Mesendoderm (in vitro differentiated cells): ENCODE measurements at regions not wholly inside any gene's neighbourhood (a gene's known extent, or its start where the extent isn't known, plus 50 kb on each side); places are given as distances from the start of the nearest gene placed in this dataset.
"Not testable (repeated sequence)": the region's sequence is repeated elsewhere in the genome, so short reads cannot be mapped to it uniquely, and the experiment has no call there.

Experiments
- DNase-seq: peaks from one replicate; pipeline ENCODE4 v3.0.0; 2013
- H2AK5ac ChIP-seq: 2 replicates; pipeline ENCODE4 v1.6.1; 2013; ENCODE audit warnings: low read length, inconsistent platforms
- H2BK120ac ChIP-seq: 2 replicates; pipeline ENCODE4 v1.6.1; 2013; ENCODE audit warnings: low read depth, mild to moderate bottlenecking, low read length, moderate library complexity, mixed read lengths
- H2BK15ac ChIP-seq: replicated peaks from 2 replicates; pipeline ENCODE4 v1.6.1; 2013; ENCODE audit warnings: low read depth, mild to moderate bottlenecking, moderate library complexity
- H2BK5ac ChIP-seq: 2 replicates; pipeline ENCODE4 v1.6.1; 2013; ENCODE audit warnings: low read length, inconsistent platforms
- H3K18ac ChIP-seq: 2 replicates; pipeline ENCODE4 v1.6.1; 2013; ENCODE audit warnings: mild to moderate bottlenecking, low read length, mixed read lengths
- H3K23ac ChIP-seq: one replicate; pipeline ENCODE4 v1.6.1; 2013; ENCODE audit warnings: low read length
- H3K27ac ChIP-seq: 2 replicates; pipeline ENCODE4 v1.5.1; 2013; ENCODE audit warnings: low read depth, mild to moderate bottlenecking, inconsistent platforms, low read length, moderate library complexity
- H3K27me3 ChIP-seq: 2 replicates; pipeline ENCODE4 v1.6.1; 2013; ENCODE audit warnings: low read length, control low read depth, mild to moderate bottlenecking, inconsistent platforms; ENCODE audit not compliant: insufficient read depth, poor library complexity
- H3K36me3 ChIP-seq: 2 replicates; pipeline ENCODE4 v1.6.1; 2013; ENCODE audit warnings: low read length, inconsistent platforms; ENCODE audit not compliant: control insufficient read depth, insufficient read depth
- H3K4ac ChIP-seq: one replicate; pipeline ENCODE4 v1.6.1; 2013; ENCODE audit warnings: low read depth, mild to moderate bottlenecking, low read length, moderate library complexity
- H3K4me1 ChIP-seq: 2 replicates; pipeline ENCODE4 v1.6.1; 2013; ENCODE audit warnings: low read depth, low read length, inconsistent platforms; ENCODE audit not compliant: control insufficient read depth
- H3K4me2 ChIP-seq: 2 replicates; pipeline ENCODE4 v1.6.1; 2013; ENCODE audit warnings: low read length
- H3K4me3 ChIP-seq: 2 replicates; pipeline ENCODE4 v1.5.1; 2013; ENCODE audit warnings: mild to moderate bottlenecking, low read length
- H3K56ac ChIP-seq: one replicate; pipeline ENCODE4 v1.6.1; 2013; ENCODE audit warnings: low read length
- H3K79me1 ChIP-seq: 2 replicates; pipeline ENCODE4 v1.6.1; 2013; ENCODE audit warnings: low read length, inconsistent platforms
- H3K79me2 ChIP-seq: 2 replicates; pipeline ENCODE4 v1.6.1; 2013; ENCODE audit warnings: mild to moderate bottlenecking, low read length; ENCODE audit not compliant: control insufficient read depth, insufficient read depth
- H3K9ac ChIP-seq: 2 replicates; pipeline ENCODE4 v1.6.1; 2013; ENCODE audit warnings: low read length, inconsistent platforms
- H4K5ac ChIP-seq: one replicate; pipeline ENCODE4 v1.6.1; 2013; ENCODE audit warnings: low read length
- H4K8ac ChIP-seq: one replicate; pipeline ENCODE4 v1.6.1; 2013; ENCODE audit warnings: low read depth, mild to moderate bottlenecking, control low read depth, low read length, moderate library complexity
- WGBS: extraction: QIAGEN DNeasy Blood & Tissue Kit; methylation state at CpG from one replicate; pipeline ENCODE4 v1.1.7; 2013; ENCODE audit warnings: low lambda C conversion rate, missing lambda C conversion rate; ENCODE audit not compliant: insufficient coverage; ENCODE audit errors: extremely low coverage; 5-methylcytosine and 5-hydroxymethylcytosine counted together

DNA sequence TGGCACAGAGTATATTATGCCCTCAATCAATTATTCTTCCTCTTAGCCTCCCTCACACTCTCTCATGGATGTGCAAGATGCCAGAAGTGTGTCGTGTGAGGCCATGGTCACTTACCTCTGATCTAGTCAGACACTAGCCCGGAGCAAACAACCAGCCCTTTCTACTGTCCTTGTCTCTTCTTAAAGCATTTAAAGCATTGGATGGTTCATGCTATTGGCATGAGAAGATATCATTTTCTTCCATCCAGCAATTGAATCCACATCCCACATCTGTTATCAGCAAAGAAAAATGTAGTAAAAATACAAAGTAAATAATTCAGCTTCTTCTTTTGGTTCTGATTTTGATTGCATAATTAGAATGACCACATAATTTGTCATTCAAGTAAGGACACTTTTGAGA lies 267.2 kb upstream of the ACO1 start:
- Histone ChIP-seq H3K9ac (no peak overlapping the region), H3K4me2 (no peak overlapping the region), H3K79me2 (no peaks in the 10 kb centered on the region), H2BK120ac (no peak overlapping the region), H3K36me3 (no peaks in the 10 kb centered on the region), H4K8ac (no peak overlapping the region), H2BK5ac (no peak overlapping the region), H3K4me1 (no peaks in the 10 kb centered on the region), H3K18ac (no peak overlapping the region), H3K4me3 (no peak overlapping the region), H2AK5ac (no peak overlapping the region), H2BK15ac (no peak overlapping the region), H3K79me1 (no peaks in the 10 kb centered on the region), H3K56ac (no peak overlapping the region), H3K27ac (no peak overlapping the region), H4K5ac (no peak overlapping the region), H3K27me3 (no peaks in the 10 kb centered on the region), H3K23ac (no peak overlapping the region), H3K4ac (no peak overlapping the region)
- no CpG with 5 or more reads among the region's 2 CpGs for WGBS
- no peak for DNase-seq

DNA sequence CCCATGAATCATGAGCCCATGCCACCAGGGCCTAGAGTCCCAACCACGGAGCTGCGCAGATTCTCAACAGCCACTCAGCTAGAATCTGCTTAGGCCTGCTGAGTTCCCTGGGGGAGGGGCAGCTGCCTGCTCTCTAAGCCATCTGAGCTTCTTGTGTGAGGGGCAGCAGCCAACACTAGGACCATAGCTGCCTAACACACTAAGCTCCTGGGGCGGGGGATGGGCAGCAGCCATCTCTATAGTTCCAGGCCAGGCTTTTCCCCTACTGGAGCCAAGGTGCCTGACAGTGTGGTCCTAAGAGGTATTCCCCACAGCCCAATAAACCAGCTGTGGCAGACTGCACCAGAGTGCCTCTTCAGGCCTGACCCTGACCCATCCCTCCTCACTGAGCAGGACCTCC lies 255.9 kb upstream of the ACO1 start:
- Histone ChIP-seq H2BK120ac (no peak overlapping the region), H2AK5ac (no peak overlapping the region), H2BK5ac (no peak overlapping the region), H4K5ac (no peak overlapping the region), H3K9ac (no peak overlapping the region), H4K8ac (no peak overlapping the region), H3K4me3 (no peak overlapping the region), H2BK15ac (no peak overlapping the region), H3K36me3 (no peaks in the 10 kb centered on the region), H3K4ac (no peak overlapping the region), H3K23ac (no peak overlapping the region), H3K4me1 (no peaks in the 10 kb centered on the region), H3K56ac (no peak overlapping the region), H3K79me1 (no peaks in the 10 kb centered on the region), H3K18ac (no peak overlapping the region), H3K27me3 (no peaks in the 10 kb centered on the region), H3K27ac (no peak overlapping the region), H3K4me2 (no peak overlapping the region), H3K79me2 (no peaks in the 10 kb centered on the region)
- WGBS, result no CpG with 5 or more reads among the region's 3 CpGs
- peak; percentile 32 for DNase-seq

DNA sequence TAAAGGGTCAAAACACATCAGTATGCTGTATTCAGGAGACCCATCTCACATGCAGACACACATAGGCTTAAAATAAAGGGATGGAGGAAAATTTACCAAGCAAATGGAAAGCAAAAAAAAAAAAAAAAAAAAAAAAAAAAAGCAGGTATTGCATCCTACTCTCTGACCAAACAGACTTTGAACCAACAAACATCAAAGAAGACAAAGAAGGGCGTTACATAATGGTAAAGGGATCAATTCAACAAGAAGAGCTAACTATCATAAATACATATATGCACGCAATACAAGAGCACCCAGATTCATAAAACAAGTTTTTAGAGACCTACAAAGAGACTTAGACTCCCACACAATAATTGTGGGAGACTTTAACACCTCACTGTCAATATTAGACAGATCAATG lies 253.7 kb upstream of the ACO1 start:
- H3K4me2 ChIP-seq, H2AK5ac ChIP-seq, DNase-seq, H3K9ac ChIP-seq, H3K23ac ChIP-seq, H3K4me3 ChIP-seq, H3K4me1 ChIP-seq, H3K56ac ChIP-seq, H3K36me3 ChIP-seq, H3K79me2 ChIP-seq, H2BK5ac ChIP-seq, H3K79me1 ChIP-seq, H4K5ac ChIP-seq, H3K27ac ChIP-seq, H4K8ac ChIP-seq, H3K27me3 ChIP-seq, H3K18ac ChIP-seq, H3K4ac ChIP-seq, H2BK120ac ChIP-seq, H2BK15ac ChIP-seq: not testable (repeated sequence)
- no CpG with 5 or more reads among the region's 2 CpGs for whole genome bisulfite sequencing

DNA sequence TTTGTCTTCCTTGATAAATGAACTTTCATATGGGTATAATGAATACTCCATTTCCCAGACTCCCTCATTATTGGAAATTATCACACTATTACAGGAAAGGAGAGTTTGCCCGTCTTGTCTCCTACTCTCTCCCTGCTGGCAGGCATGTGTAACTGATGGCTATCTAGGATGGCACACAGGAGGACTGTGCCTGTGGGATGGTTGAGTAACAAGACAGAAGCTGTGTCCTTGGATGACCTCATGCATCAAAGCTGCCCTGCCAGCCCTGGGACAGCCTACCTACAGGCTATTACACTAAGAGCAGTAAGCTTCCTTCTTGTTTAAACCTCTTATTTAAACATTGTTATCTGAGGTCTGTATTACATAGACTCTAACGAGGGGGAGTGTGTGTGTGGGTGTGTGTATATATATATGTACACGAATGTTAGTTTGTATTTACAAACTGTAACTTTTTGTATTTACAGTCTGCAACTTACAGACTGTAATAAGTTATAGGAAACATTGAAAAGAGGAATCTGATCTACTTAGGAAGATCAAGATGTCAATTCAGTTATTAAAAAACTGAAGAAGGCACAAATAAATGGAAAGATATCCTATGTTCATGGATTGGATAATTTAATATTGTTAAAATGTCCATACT lies 247.6 kb upstream of the ACO1 start:
- Histone ChIP-seq H2AK5ac (no peak overlapping the region), H3K23ac (no peak overlapping the region), H2BK5ac (no peak overlapping the region), H3K4me2 (no peak overlapping the region), H3K4me1 (no peaks in the 10 kb centered on the region), H4K5ac (no peak overlapping the region), H4K8ac (no peak overlapping the region), H3K27ac (no peak overlapping the region), H3K27me3 (no peaks in the 10 kb centered on the region), H3K9ac (no peak overlapping the region), H3K79me2 (no peaks in the 10 kb centered on the region), H2BK120ac (no peak overlapping the region), H3K18ac (no peak overlapping the region), H3K4ac (no peak overlapping the region), H3K36me3 (no peaks in the 10 kb centered on the region), H3K56ac (no peak overlapping the region), H3K4me3 (no peak overlapping the region), H2BK15ac (no peak overlapping the region), H3K79me1 (no peaks in the 10 kb centered on the region)
- peak; percentile 77 for DNase-seq
- no CpG with 5 or more reads among the region's 3 CpGs for WGBS

DNA sequence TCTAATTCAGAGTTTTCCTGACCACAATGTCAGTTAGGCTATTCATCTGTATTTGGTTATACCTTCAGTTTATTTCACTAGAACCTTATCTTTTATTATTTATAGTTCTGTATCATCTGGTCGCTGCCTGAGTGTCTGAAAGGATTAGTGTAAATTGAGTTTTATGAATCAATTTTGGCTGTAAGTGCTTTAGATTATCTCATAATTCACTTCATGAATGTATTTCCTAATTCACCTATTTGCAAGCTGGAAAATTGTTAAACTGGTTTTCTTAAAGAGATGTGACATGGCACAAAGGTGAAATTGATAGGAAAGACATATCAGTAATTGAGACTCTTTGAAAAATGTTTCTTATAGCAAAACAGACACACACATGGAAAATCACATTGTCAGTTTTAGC lies 242.4 kb upstream of the ACO1 start:
- no peak for DNase-seq
- H3K79me1 ChIP-seq, result no peaks in the 10 kb centered on the region
- H4K5ac ChIP-seq, result no peak overlapping the region
- no peak overlapping the region for H2BK120ac ChIP-seq
- no peak overlapping the region for H4K8ac ChIP-seq
- no peak overlapping the region for H3K27ac ChIP-seq
- no CpG with 5 or more reads among the region's 1 CpG for WGBS
- H3K27me3 ChIP-seq, result no peaks in the 10 kb centered on the region
- no peak overlapping the region for H3K4ac ChIP-seq
- no peak overlapping the region for H2BK15ac ChIP-seq
- no peak overlapping the region for H3K23ac ChIP-seq
- no peaks in the 10 kb centered on the region for H3K36me3 ChIP-seq
- H2BK5ac ChIP-seq, result no peak overlapping the region
- no peaks in the 10 kb centered on the region for H3K79me2 ChIP-seq
- H3K4me2 ChIP-seq, result no peak overlapping the region
- no peak overlapping the region for H3K9ac ChIP-seq
- H2AK5ac ChIP-seq, result no peak overlapping the region
- no peak overlapping the region for H3K56ac ChIP-seq
- H3K18ac ChIP-seq, result no peak overlapping the region
- H3K4me1 ChIP-seq, result no peaks in the 10 kb centered on the region
- no peak overlapping the region for H3K4me3 ChIP-seq

DNA sequence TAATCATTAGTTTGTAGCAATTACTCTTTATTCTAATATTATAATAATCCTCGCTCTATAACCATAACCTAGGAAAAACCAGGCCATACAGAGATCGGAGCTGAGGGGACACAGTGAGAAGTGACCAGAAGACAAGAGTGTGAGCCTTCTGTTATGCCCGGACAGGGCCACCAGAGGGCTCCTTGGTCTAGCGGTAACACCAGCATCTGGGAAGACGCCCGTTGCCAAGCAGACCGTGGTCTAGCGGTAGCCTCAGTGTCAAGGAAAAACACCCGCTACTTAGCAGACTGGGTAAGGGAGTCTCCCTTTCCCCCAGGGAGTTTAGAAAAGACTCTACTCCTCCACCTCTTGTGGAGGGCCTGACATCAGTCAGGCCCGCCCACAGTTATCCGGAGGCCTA lies 235.9 kb upstream of the ACO1 start:
- not testable (repeated sequence) for H3K27me3 ChIP-seq, H3K79me1 ChIP-seq, H3K4me3 ChIP-seq, H4K8ac ChIP-seq, H3K23ac ChIP-seq, H2BK5ac ChIP-seq, H3K79me2 ChIP-seq, H3K36me3 ChIP-seq, H2BK15ac ChIP-seq, H3K9ac ChIP-seq, H2AK5ac ChIP-seq, H3K4me2 ChIP-seq, H4K5ac ChIP-seq, H2BK120ac ChIP-seq, H3K56ac ChIP-seq, H3K27ac ChIP-seq, H3K4me1 ChIP-seq, H3K4ac ChIP-seq, H3K18ac ChIP-seq
- no CpG with 5 or more reads among the region's 11 CpGs for WGBS
- DNase-seq, result peak; percentile 23
